Cardiac muscle cell (in vitro differentiated cells and primary cell): ENCODE measurements at regions not wholly inside any gene's neighbourhood (a gene's known extent, or its start where the extent isn't known, plus 50 kb on each side); places are given as distances from the start of the nearest gene placed in this dataset.

Experiments
- DNase-seq, 2 donors: peaks; one replicate each; pipeline versions ENCODE4 v3.0.0 to v3.0.0-alpha.2; 2010 to 2017; ENCODE audit warnings: low read depth in 1 of 2, low spot score in 1 of 2
- H3K27ac ChIP-seq: fragments of 200-600 bp; sonication (generic); 2 replicates; pipeline ENCODE4 v1.5.1; 2016
- H3K27me3 ChIP-seq: fragments of 200-600 bp; sonication (generic); 2 replicates; pipeline ENCODE4 v1.6.0; 2016; ENCODE audit warnings: control low read depth
- H3K36me3 ChIP-seq: fragments of 200-600 bp; sonication (generic); 2 replicates; pipeline ENCODE4 v1.5.1; 2016; ENCODE audit warnings: control low read depth
- H3K4me1 ChIP-seq: fragments of 200-600 bp; sonication (generic); 2 replicates; pipeline ENCODE4 v1.8.1; 2017; ENCODE audit warnings: low read depth, mild to moderate bottlenecking, mixed run types
- H3K4me3 ChIP-seq: fragments of 200-600 bp; sonication (generic); 2 replicates; pipeline ENCODE4 v1.5.1; 2016; ENCODE audit warnings: mild to moderate bottlenecking
- H3K9me3 ChIP-seq: fragments of 200-600 bp; sonication (generic); 2 replicates; pipeline ENCODE4 v1.5.1; 2017; ENCODE audit warnings: low read depth, mild to moderate bottlenecking, control low read depth
- TF ChIP-seq, protein P1 (sequence below): IDR thresholded peaks from 2 replicates; pipeline ENCODE4 v1.5.1; 2012; ENCODE audit warnings: low read depth, mild to moderate bottlenecking, low read length

DNA sequence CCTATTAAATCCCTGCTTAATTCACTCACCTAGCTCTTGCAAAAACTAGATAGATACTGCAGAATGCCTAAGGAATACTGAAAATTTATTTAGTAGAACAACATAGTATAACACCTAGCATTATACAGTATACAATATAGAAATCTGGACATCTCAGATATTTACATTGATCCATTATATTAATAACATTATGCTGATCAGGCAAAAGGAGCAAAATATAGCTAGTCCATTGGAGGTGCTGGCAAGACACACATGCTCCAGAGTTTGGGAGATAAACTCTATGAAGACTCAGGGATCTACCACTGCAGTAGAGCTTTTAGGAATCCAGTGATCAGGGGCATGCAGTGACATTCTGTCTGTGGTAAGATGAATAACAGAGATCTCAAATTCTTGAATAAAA is 357.6 kb downstream of the TBC1D4 start:
- no peaks in the 10 kb centered on the region for H3K27me3 ChIP-seq
- TF ChIP-seq, protein P1, sequence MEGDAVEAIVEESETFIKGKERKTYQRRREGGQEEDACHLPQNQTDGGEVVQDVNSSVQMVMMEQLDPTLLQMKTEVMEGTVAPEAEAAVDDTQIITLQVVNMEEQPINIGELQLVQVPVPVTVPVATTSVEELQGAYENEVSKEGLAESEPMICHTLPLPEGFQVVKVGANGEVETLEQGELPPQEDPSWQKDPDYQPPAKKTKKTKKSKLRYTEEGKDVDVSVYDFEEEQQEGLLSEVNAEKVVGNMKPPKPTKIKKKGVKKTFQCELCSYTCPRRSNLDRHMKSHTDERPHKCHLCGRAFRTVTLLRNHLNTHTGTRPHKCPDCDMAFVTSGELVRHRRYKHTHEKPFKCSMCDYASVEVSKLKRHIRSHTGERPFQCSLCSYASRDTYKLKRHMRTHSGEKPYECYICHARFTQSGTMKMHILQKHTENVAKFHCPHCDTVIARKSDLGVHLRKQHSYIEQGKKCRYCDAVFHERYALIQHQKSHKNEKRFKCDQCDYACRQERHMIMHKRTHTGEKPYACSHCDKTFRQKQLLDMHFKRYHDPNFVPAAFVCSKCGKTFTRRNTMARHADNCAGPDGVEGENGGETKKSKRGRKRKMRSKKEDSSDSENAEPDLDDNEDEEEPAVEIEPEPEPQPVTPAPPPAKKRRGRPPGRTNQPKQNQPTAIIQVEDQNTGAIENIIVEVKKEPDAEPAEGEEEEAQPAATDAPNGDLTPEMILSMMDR, result no peak
- no peaks in the 10 kb centered on the region for H3K36me3 ChIP-seq
- no peak for DNase-seq
- no peak overlapping the region for H3K27ac ChIP-seq
- H3K4me3 ChIP-seq, result no peak overlapping the region
- no peaks in the 10 kb centered on the region for H3K4me1 ChIP-seq
- H3K9me3 ChIP-seq, result no peaks in the 10 kb centered on the region

DNA sequence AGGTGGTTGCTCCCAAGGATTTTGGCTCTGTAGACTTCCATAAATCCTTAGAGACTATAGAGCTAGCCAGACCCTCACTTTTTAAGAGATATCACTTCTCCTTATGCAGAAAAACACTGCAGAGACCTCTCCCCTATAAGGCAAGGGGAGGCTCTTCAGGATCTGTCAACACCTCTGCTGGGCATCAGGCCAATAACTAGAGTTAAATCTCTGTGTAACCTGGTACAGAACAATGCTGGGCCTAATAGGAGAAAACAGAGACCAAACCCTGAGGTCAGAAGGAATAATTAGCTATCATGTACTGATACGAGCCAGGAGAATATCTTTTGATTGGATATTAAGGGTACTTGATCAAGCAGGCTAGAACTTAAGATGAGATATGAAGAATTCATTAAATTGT is 358.5 kb downstream of the TBC1D4 start:
- Histone ChIP-seq H3K9me3 (no peaks in the 10 kb centered on the region), H3K4me3 (no peak overlapping the region), H3K27me3 (no peaks in the 10 kb centered on the region), H3K36me3 (no peaks in the 10 kb centered on the region), H3K27ac (no peak overlapping the region), H3K4me1 (no peaks in the 10 kb centered on the region)
- peak in 1 of 2 donors; percentile 35 for DNase-seq
- TF ChIP-seq, protein P1, result no peak

DNA sequence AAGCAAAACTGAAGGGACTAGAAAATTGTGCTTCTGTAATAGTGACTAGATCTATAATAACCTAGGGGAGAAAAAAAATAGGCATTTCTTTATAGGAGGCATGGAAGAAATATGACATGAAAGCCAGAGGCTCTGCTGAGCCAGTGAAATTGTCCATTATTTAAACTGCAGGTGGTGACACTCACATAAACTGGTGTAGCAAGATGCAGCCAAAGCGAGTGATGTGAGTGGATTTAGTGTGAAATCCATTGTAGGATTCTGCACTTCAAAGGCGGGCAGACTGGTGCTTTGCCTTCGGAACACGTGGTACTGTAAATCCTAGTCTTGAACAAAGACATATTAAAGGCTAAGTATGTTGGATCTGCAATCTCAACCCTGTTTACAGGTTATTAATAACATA is 361.9 kb downstream of the TBC1D4 start:
- Histone ChIP-seq H3K27me3 (no peaks in the 10 kb centered on the region), H3K9me3 (no peaks in the 10 kb centered on the region), H3K27ac (no peak overlapping the region), H3K36me3 (no peaks in the 10 kb centered on the region), H3K4me3 (no peak overlapping the region), H3K4me1 (no peaks in the 10 kb centered on the region)
- no peak for DNase-seq
- TF ChIP-seq, protein P1, result no peak

DNA sequence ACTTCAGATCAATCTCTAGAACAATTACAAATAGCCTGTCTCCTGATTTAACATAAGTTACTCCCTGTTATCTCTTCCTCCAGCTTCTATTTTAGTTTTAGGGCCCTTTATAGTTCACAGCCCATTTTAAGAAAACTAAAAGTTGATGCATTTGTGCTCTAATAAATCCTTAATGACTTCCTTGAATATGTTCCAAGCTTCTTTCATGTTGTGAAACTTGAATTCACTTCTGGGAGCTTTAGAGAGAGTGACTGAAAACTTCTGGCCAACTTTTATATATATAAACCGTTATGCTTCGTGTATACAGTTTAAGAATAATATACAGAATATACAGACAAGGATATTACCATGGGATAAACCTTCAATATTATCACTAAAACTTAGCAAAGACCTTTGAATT is 366.8 kb downstream of the TBC1D4 start:
- DNase-seq, result no peak
- TF ChIP-seq, protein P1, result no peak
- no peaks in the 10 kb centered on the region for H3K4me1 ChIP-seq

DNA sequence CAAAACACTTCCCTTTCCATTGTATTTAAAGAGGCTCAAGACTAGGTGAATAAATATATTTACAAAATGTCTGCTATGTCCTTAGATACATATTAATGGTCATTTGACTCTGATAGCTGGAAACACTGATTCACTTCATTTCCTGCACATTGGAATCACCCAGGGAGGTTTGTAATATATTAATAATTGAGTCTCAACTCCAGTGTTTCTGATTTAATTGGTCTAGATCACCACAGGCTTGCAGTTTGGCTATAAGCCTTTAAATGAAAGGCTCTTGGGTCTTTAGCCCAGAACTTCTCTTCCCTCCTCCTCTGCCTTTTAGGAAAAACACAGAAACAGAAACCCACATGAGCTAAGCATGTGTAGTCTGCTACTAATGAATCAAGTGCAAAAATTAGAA is 378.0 kb downstream of the TBC1D4 start:
- no peak overlapping the region for H3K4me3 ChIP-seq
- H3K4me1 ChIP-seq, result no peaks in the 10 kb centered on the region
- no peak overlapping the region for H3K27ac ChIP-seq
- TF ChIP-seq, protein P1, result no peak
- DNase-seq, result no peak
- no peaks in the 10 kb centered on the region for H3K9me3 ChIP-seq
- H3K36me3 ChIP-seq, result no peaks in the 10 kb centered on the region
- H3K27me3 ChIP-seq, result no peaks in the 10 kb centered on the region

More for the DNA sequence above, 366.8 kb downstream of the TBC1D4 start:
- Histone ChIP-seq H3K27me3 (no peaks in the 10 kb centered on the region), H3K27ac (no peak overlapping the region), H3K9me3 (no peaks in the 10 kb centered on the region), H3K4me3 (no peak overlapping the region), H3K36me3 (no peaks in the 10 kb centered on the region)
